ENCODE measurements at regions not wholly inside any gene's neighbourhood (a gene's known extent, or its start where the extent isn't known, plus 50 kb on each side); places are given as distances from the start of the nearest gene placed in this dataset.

DNA sequence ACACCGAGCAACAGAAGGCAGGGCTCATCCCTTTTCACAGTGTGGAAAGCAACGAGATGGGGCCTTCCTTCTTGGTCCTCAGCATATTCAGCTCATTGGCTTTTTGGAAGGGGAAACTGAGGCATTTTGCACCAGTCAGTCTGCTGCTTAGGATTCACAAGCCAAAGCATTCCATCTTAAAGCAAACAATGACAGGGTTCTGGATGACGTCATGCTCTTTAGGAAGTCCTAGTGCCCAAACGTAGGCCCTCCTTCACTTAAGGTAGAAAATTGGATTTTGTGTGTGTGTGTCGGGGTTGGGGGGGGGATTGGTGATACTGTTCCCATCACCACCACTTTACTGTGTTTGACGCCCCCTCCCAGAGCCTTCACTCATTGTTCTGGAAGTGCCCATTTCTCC, 101.6 kb downstream of the SELENOF start:
- no peak for TF ChIP-seq EZH2phosphoT487 (IDR thresholded peaks at IDR 0.05; ENCODE audit: borderline replicate concordance)
- TF ChIP-seq, protein P1, sequence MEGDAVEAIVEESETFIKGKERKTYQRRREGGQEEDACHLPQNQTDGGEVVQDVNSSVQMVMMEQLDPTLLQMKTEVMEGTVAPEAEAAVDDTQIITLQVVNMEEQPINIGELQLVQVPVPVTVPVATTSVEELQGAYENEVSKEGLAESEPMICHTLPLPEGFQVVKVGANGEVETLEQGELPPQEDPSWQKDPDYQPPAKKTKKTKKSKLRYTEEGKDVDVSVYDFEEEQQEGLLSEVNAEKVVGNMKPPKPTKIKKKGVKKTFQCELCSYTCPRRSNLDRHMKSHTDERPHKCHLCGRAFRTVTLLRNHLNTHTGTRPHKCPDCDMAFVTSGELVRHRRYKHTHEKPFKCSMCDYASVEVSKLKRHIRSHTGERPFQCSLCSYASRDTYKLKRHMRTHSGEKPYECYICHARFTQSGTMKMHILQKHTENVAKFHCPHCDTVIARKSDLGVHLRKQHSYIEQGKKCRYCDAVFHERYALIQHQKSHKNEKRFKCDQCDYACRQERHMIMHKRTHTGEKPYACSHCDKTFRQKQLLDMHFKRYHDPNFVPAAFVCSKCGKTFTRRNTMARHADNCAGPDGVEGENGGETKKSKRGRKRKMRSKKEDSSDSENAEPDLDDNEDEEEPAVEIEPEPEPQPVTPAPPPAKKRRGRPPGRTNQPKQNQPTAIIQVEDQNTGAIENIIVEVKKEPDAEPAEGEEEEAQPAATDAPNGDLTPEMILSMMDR (conservative IDR thresholded peaks at IDR 0.05; ENCODE audit: low read length): no peak

Measured in Loucy (cell line).